HL-60/S4 treated with phorbol 12-myristate 13-acetate at 8.2 ng/mL for 4 days and 3 days (cell line): ENCODE measurements at regions not wholly inside any gene's neighbourhood (a gene's known extent, or its start where the extent isn't known, plus 50 kb on each side); places are given as distances from the start of the nearest gene placed in this dataset.

Experiments used
- in situ Hi-C: fragments of 300-500 bp; cut with MboI; formaldehyde crosslinking; loops from 2 replicates; pipeline ENCODE4 v1.15.0; 2022; ENCODE audit warnings: low sequenced_read_pairs

DNA sequence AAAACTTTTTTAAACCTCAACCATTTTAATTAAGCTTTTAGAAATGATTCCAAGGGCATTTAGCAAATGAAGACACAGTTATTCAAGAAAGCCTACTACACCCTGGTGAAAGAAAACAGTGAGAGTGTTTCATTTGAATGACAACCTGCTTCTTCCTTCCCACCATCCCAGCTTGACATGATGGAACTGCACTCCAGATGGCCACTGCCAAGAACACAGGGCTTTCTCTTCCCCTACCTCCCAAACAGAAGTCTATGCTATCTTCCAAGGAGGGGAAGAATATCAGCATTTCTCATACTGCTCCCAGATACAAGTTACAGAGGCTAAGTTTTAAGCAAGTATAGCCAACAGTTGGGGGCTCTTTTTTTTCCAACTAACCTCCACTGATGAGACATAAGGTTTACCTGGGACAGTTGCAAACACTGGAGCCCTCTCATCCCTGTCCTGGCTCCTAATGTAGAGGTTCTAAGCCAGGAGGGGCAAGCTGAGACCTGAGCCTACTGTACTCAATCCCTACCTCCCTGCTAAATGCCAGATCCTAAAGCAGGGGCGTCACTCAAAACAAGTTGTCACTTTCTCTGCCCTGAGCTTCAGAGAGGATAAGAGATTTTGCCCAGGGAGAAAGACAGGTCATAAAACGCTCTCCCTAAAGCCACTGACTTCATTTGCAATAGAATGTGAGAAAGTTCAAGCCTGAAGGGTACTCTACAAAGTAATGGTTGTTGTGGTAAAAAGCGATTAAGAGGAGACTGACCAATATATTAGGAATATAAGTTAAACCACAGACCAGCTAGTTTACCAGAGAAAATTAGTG, 88.5 kb upstream of the SLC27A6 start:
- in situ Hi-C loops: no loop called here

DNA sequence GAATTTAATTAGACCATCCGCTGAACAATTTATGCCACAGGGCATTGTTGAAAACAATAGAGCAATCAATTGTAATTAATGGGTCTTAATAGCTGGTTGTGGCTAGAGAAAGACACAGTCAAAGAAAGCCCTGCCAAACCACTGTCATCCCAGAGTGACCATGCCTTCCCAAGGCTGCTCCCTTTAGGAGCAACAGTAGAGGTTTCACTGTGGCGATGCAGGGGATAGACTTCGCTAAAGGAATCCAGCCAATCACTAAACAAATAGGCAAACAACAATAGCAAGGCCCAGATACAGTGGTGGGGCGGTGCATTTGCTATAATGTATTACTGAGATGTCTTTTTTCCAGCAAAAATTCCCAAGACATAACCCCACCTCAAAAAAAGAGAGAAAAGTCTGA, 87.8 kb upstream of the SLC27A6 start:
- in situ Hi-C loops: no loop called here

DNA sequence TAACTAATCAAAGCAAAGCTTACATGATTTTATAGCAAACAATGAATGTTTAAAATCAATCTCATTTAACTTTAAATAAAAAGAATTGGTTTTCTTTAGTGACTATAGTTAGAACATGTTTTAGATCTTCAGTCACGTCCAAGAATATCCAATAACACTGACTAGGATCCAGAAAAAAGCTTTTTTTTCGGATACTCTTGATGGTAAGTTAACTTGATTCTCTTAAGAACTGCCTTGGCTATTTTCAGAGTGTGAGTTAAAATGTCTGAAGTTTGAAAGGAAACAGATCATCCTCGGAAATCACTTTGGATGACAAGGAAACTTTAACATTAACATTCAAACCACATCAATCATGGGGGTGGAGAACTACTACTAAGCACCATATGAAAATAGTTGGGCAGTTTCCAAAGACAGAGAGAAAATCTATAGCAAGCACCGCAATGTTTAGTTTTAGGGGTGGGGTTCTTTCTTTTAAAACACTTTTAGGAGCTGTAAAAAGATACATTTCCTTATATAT, 83.7 kb upstream of the SLC27A6 start:
- in situ Hi-C loops: no loop called here

DNA sequence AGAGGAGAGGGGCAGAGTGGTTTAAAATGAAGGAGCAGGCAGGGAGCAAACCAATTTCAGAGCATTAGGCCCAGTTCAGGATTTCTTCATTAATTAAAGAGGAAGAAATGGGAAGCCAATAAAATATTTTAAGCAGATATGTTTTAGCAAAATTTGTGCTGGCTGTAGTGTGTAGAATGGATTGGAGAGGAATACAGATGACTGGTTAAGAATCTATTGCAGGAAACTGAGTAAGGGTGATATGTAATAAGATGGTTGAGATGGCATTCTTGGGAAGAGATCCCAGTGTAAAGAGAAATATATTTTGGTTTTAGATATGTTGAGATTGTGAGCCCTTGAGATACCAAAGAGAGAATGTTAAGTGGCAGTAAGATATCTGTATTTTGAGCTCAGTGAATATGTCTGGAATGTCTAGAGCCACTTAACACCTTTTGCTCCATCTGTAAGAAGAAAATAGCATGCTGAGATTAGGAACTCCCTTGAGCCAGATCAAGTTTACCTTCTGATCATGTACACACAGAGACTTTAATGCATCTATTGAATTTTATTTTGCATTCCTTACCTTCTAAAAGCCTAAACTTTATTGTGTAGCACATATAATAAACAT, 79.5 kb upstream of the SLC27A6 start:
- in situ Hi-C loops: no loop called here

DNA sequence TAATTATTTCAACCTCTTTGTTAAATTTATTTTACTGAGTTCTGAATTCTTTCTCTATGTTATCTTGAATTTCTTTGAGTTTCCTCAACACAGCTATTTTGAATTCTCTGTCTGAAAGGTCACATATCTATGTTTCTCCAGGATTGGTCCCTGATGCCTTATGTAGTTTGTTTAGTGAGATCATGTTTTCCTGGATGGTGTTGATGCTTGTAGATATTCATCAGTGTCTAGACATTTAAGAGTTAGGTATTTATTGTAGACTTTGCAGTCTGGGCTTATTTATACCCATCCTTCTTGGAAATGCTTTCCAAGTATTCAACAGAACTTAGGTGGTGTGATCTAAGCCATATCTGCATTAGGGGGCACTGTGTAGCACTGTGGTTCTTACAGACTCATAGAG, 70.2 kb upstream of the SLC27A6 start:
- in situ Hi-C loops: no loop called here

DNA sequence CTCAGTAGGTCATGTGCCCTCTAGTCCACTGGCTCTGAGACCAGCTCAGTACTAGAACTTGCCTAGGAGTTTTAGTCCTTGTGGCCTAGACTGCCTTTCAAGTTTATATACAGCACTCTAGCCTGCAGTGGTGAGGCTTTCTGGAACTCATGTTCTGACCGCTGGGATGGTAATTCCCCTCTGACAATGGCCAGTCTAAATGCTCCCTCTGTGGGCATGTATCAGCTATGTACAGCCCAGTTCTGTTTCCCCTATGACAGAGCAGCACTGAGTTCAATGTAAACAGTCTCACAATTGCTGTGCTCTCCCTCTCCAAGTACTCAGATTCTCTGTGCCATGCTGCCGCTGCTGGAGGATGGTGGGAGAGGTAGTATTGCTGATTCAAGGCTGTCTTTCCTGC, 68.6 kb upstream of the SLC27A6 start:
- in situ Hi-C loops: no loop called here

DNA sequence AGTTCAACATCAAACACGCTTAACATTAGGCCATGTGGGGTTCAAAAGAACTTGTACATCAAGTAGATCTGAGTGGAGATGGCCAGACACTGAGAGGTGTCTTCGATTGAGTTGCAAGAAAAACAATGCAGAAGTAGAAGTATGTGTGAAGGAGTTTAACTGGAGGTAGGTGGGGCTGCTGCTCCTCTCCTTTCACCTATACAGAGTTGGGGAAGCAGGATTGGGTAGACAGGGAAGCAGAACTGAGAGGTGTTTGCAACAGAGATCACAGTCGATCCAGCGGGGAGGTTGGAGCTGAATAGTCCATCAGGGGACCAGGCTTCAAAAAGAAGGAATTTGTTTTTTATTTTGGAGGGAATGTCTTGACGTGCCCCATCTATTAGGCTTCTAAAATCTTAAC, 61.7 kb upstream of the SLC27A6 start:
- in situ Hi-C loops: no loop called here

DNA sequence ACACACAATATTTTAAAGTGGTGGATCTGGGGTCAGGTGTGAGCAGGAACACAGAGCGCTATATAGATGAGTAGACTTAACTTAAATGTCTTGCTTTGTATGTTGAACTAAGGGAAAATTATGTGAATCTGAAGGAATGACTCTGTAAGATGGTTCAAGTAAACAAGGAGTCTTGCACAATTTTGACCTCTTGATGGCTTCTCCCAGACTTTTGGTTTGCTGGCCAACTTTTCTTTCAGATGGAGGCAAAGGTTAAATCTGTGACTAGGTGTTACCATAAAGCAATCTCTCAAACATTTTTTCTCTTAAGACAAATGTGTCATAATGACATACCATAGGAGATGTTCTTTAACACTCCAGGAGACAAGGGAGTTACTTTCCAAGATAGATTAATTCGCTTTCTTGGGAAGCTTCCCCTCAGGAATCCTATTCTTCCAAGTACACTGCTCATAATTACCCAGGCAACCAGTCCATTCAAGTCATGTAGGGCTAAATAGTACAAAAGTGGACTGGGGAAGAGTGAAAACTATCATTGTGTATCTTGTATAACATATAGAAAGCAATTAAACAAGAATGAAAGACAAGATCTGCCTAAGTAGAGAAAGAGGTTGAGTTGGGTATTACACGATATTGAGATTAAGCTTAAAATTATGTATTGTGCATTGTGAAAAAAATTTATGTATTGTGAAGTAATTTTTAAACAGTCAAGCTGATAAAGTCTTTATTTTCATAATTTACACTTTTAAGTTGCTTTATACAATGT, 60.3 kb upstream of the SLC27A6 start:
- in situ Hi-C loops: no loop called here

DNA sequence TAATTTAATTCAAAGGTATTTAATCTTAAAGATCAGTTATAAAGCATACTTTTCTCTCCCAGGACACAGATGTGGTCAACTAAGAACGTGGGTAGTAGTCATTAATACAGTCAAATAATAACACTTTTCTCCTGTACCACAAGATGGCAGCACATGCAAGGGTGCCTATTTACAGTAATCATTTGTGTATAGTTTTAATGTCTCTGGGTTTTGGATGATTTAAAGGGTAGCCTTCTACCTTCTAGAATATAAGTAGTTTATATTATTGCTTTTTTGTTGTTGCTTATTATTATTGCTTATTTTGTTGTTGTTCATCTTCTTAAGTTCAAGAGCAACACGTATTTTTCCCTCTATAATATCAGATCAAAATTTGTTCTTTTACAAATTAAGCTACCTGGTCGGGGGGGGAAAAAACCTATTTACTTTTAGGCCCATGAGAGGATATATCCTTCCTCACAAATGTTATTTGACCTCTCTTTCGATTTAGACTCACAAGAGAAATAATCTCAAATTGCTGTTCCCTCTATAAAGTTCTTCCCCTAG, 59.6 kb upstream of the SLC27A6 start:
- in situ Hi-C loops: no loop called here

DNA sequence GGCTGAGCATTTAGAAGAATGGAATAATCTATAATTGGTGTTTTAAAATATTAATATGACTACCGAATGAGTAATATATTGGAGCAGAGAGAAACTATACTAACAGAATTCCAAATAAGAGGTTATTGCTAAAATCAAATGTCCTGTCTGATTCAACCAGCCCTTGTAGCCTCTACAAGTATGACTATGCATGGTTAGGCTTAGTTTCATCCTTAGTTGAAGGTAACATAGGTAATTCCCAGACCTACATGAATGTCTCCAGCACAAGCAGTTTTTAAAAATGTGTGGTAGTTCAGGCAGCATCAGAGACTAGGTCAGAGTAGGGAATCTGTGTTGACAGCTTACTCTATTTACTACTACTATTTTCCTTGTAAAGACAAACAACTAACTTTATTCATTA, 51.7 kb upstream of the SLC27A6 start:
- in situ Hi-C loops: no loop called here
